ENCODE measurements at regions not wholly inside any gene's neighbourhood (a gene's known extent, or its start where the extent isn't known, plus 50 kb on each side); places are given as distances from the start of the nearest gene placed in this dataset.

DNA sequence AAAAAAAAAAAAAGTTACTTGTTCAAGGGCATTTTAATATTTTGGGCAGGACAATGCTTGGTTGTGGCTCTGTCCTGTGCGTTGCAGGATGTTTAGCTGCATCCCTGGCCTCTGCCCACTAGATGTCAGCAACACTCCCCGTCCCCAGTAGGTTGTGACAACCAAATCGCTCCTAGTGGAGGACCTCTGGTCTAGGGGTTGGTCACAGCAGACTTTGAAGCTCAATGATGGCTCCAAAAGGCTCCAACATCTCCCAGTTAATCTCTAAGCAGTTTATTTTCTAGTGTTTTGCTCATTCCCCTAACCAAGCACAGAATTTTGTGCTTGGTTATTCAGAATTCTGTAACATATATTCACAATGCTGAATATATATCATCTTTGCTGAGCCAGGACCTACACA lies 67.0 kb downstream of the CHRNA1 start:
- peak; percentile 61 for DNase-seq
- Histone ChIP-seq H3K27me3 (ENCODE audit: control insufficient read depth, insufficient read depth, low read length) (peaks cover 4% of the 10 kb centered on the region), H3K36me3 (ENCODE audit: control insufficient read depth, insufficient read depth, low read length) (no peaks in the 10 kb centered on the region), H3K4me3 (ENCODE audit: low read length) (no peak overlapping the region), H3K9me3 (replicated peaks; ENCODE audit: control insufficient read depth, low read depth, low read length) (no peaks in the 10 kb centered on the region), H3K4me1 (ENCODE audit: control insufficient read depth, insufficient read depth, low read length) (no peaks in the 10 kb centered on the region), H3K27ac (ENCODE audit: low read length) (no peak overlapping the region)
- WGBS (ENCODE audit: insufficient coverage): 0% methylated on average over 2 of the region's 3 CpGs

DNA sequence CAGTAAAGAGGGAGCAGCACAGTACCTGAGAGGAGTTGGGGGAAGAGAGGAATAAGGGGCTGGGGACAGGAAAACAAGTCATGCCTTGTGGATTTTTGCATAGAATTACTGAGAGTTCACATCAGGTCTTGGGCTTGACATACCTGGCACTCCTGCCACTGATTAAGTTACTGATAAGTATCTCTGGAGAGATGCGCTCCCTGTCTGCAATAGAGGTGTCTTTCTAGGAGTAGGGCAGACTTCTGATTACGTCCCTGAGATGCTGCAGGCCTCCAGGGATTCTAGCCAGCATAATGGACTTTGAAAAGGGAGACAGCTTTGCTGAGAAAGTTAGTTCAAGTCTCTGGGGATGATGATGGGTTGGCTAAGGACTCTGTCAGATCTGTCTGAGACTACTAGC lies 69.4 kb downstream of the CHRNA1 start:
- 53% methylated on average over 2 of the region's 2 CpGs for WGBS (ENCODE audit: insufficient coverage)
- peaks cover 4% of the 10 kb centered on the region for H3K27me3 ChIP-seq (ENCODE audit: control insufficient read depth, insufficient read depth, low read length)
- no peaks in the 10 kb centered on the region for H3K36me3 ChIP-seq (ENCODE audit: control insufficient read depth, insufficient read depth, low read length)
- no peak for DNase-seq
- H3K4me1 ChIP-seq (ENCODE audit: control insufficient read depth, insufficient read depth, low read length): no peaks in the 10 kb centered on the region
- H3K4me3 ChIP-seq (ENCODE audit: low read length): no peak overlapping the region
- no peak overlapping the region for H3K27ac ChIP-seq (ENCODE audit: low read length)
- H3K9me3 ChIP-seq (replicated peaks; ENCODE audit: control insufficient read depth, low read depth, low read length): no peaks in the 10 kb centered on the region

DNA sequence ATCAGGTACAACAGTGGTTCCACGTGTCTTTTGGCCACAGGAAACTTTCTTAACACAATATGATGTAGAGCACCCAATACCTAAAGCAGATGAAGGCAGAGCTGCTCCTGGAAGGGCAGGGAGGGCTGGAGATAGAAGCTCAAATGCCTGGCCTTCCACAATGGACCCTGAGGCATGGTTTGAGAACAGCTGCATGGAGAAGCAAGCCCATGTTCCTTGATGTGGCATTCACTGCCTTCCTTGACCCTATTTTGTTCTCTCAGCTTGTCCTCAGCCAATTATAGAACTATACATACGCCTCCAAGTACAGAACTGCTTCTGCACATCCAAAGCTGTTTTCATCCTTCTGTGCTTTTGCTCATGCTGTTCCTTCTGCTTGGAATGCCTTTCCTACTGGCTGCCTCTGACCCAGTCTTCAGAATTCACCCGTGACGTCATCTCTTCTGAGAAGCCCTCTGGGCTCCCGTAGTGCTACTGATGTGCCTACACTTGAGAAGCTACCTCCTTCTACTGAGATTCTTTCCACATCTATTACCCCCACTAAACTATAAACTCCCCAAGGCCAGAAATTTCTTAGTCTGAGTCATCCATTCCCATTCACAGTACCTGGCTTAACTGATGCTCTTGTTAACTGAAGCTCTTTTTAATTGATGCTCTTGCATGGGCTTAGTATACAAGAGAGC lies 69.9 kb downstream of the CHRNA1 start:
- Histone ChIP-seq H3K4me3 (ENCODE audit: low read length) (no peak overlapping the region), H3K36me3 (ENCODE audit: control insufficient read depth, insufficient read depth, low read length) (no peaks in the 10 kb centered on the region), H3K4me1 (ENCODE audit: control insufficient read depth, insufficient read depth, low read length) (no peaks in the 10 kb centered on the region), H3K9me3 (replicated peaks; ENCODE audit: control insufficient read depth, low read depth, low read length) (no peaks in the 10 kb centered on the region), H3K27ac (ENCODE audit: low read length) (no peak overlapping the region), H3K27me3 (ENCODE audit: control insufficient read depth, insufficient read depth, low read length) (peaks cover 4% of the 10 kb centered on the region)
- no peak for DNase-seq
- 83% methylated on average over 4 of the region's 5 CpGs for WGBS (ENCODE audit: insufficient coverage)

DNA sequence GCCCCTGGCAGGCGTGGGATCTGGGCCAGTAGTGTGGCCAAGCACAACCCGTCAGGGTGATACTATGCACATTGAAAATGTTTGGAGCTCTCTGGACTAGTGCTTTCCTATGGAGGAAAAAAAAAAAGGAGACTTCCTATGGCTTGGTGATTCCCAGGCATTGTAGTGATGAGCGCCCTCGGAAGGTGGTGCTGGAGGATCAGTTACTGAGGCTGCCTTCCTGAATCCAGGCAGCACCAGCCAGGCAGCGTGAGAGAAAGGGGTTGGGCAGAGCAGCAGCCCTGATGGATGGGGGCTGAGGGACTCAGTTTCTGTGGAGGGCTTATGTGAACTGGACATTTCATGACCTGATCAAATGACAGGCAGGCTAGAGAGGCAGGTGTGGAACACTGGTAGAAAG lies 70.9 kb downstream of the CHRNA1 start:
- no peaks in the 10 kb centered on the region for H3K4me1 ChIP-seq (ENCODE audit: control insufficient read depth, insufficient read depth, low read length)
- no peaks in the 10 kb centered on the region for H3K36me3 ChIP-seq (ENCODE audit: control insufficient read depth, insufficient read depth, low read length)
- 84% methylated on average over 5 of the region's 5 CpGs for WGBS (ENCODE audit: insufficient coverage)
- H3K9me3 ChIP-seq (replicated peaks; ENCODE audit: control insufficient read depth, low read depth, low read length): no peaks in the 10 kb centered on the region
- no peak overlapping the region for H3K4me3 ChIP-seq (ENCODE audit: low read length)
- DNase-seq: no peak
- no peak overlapping the region for H3K27ac ChIP-seq (ENCODE audit: low read length)
- H3K27me3 ChIP-seq (ENCODE audit: control insufficient read depth, insufficient read depth, low read length): peaks cover 4% of the 10 kb centered on the region

DNA sequence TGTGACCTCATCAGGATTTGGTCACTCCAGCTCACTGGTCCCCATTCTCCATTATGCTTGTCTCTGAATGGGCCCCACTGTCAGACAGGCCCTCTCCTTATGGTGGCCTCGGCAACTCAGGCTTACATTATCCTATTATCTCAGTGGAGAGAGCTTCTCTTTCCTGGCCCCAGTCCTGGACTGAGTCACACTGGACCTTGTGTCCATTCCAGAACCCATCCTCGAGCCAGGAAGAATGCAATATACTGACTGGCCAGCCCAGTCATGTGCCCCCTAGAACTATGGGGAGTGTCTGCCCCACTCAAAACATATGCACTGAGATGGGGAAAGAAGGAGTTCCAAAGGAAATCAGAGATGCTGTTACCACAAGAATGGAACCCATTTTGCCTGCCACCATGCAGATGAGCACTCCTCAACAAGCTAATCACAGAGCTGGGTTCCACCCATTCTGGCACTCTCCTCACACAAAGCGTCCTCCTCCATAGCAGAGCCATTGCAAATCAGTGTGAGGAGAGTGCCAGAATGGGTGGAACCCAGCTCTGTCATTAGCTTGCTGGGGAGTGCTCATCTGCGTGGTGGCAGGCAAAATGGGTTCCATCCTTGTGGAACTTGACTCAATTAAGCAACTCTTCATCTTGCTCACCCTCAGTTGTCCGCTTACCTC lies 71.9 kb downstream of the CHRNA1 start:
- no peaks in the 10 kb centered on the region for H3K4me1 ChIP-seq (ENCODE audit: control insufficient read depth, insufficient read depth, low read length)
- no CpG with 5 or more reads among the region's 5 CpGs for WGBS (ENCODE audit: insufficient coverage)
- DNase-seq: no peak
- H3K27me3 ChIP-seq (ENCODE audit: control insufficient read depth, insufficient read depth, low read length): peaks cover 4% of the 10 kb centered on the region
- no peaks in the 10 kb centered on the region for H3K36me3 ChIP-seq (ENCODE audit: control insufficient read depth, insufficient read depth, low read length)
- H3K9me3 ChIP-seq (replicated peaks; ENCODE audit: control insufficient read depth, low read depth, low read length): no peaks in the 10 kb centered on the region
- no peak overlapping the region for H3K27ac ChIP-seq (ENCODE audit: low read length)
- no peak overlapping the region for H3K4me3 ChIP-seq (ENCODE audit: low read length)

DNA sequence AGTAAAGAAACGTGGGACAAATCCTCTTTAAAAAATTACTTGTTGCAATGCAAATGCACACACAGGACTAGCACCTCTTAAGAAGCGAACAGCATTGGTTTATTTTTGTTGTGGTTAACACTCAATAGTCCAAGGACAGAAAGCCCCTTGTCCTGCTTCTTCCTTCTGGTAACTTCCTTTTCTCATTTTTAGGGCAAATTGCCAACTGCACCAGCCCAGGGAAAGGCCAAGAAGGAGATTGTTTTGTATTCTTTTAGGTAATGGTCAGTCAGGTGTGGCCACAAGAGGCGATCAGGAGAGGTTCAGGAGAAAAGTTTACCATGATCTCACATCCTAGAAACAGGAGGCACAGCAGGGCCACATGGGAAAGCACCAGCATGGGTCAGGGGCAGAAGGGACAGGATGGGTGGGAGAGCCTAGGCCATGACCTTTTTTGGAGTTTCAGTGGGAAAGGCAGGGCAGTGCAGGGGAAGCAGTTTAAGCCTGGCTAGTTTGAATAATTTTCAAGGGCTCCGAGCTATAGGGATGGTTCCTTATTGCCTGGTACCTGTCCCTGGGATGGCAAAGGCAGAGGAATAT lies 73.0 kb downstream of the CHRNA1 start:
- Histone ChIP-seq H3K27me3 (ENCODE audit: control insufficient read depth, insufficient read depth, low read length) (peaks cover 4% of the 10 kb centered on the region), H3K36me3 (ENCODE audit: control insufficient read depth, insufficient read depth, low read length) (no peaks in the 10 kb centered on the region), H3K4me3 (ENCODE audit: low read length) (no peak overlapping the region), H3K9me3 (replicated peaks; ENCODE audit: control insufficient read depth, low read depth, low read length) (no peaks in the 10 kb centered on the region), H3K27ac (ENCODE audit: low read length) (no peak overlapping the region), H3K4me1 (ENCODE audit: control insufficient read depth, insufficient read depth, low read length) (no peaks in the 10 kb centered on the region)
- DNase-seq: no peak
- 80% methylated on average over 2 of the region's 4 CpGs for WGBS (ENCODE audit: insufficient coverage)

DNA sequence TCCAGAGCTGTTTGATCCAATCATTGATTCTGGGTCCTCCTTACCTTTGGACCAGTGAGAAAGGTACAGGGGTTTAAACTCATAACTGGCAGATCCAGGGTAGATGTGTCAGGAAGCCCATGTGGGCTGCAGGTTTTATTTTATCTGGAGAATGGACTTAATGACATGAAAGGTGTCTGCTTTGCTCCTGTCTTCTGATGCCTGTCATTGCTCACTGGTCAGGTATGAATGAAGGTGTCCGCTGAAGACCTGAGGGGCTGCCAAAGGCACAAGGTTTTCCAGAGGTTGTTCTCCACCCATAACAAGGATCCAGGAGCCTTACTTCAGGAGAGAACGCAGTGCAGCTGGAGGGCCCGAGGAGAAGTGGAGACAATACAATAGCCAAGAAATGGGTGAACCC lies 74.2 kb downstream of the CHRNA1 start:
- WGBS (ENCODE audit: insufficient coverage): 90% methylated on average over 3 of the region's 3 CpGs
- DNase-seq: no peak
- H3K4me3 ChIP-seq (ENCODE audit: low read length): no peak overlapping the region
- H3K4me1 ChIP-seq (ENCODE audit: control insufficient read depth, insufficient read depth, low read length): no peaks in the 10 kb centered on the region
- no peaks in the 10 kb centered on the region for H3K36me3 ChIP-seq (ENCODE audit: control insufficient read depth, insufficient read depth, low read length)
- no peaks in the 10 kb centered on the region for H3K9me3 ChIP-seq (replicated peaks; ENCODE audit: control insufficient read depth, low read depth, low read length)
- no peak overlapping the region for H3K27ac ChIP-seq (ENCODE audit: low read length)
- H3K27me3 ChIP-seq (ENCODE audit: control insufficient read depth, insufficient read depth, low read length): peaks cover 4% of the 10 kb centered on the region

DNA sequence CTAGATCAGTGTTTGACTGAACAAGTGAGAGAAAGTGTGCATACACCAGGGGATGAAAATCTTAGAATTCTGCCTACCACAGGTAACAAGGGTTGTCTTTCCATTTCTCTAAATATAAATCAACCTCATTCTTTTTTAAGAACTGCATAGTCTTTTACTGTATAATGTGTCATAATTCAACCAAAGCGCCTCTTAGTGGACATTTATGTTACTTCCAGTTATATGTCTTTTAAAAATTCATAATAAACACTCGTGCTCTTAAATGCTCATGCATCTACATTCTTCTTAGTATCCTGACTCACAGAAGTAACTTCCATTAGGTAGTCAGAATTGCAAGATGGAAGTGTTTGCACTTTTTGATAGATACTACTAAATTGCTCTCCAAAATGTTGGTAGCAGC lies 76.2 kb downstream of the CHRNA1 start:
- H3K27ac ChIP-seq (ENCODE audit: low read length): no peak overlapping the region
- WGBS (ENCODE audit: insufficient coverage): no CpG with 5 or more reads among the region's 2 CpGs
- no peaks in the 10 kb centered on the region for H3K9me3 ChIP-seq (replicated peaks; ENCODE audit: control insufficient read depth, low read depth, low read length)
- H3K4me3 ChIP-seq (ENCODE audit: low read length): no peak overlapping the region
- H3K4me1 ChIP-seq (ENCODE audit: control insufficient read depth, insufficient read depth, low read length): peaks cover 5% of the 10 kb centered on the region
- H3K36me3 ChIP-seq (ENCODE audit: control insufficient read depth, insufficient read depth, low read length): no peaks in the 10 kb centered on the region
- DNase-seq: peak; percentile 52
- H3K27me3 ChIP-seq (ENCODE audit: control insufficient read depth, insufficient read depth, low read length): no peaks in the 10 kb centered on the region

DNA sequence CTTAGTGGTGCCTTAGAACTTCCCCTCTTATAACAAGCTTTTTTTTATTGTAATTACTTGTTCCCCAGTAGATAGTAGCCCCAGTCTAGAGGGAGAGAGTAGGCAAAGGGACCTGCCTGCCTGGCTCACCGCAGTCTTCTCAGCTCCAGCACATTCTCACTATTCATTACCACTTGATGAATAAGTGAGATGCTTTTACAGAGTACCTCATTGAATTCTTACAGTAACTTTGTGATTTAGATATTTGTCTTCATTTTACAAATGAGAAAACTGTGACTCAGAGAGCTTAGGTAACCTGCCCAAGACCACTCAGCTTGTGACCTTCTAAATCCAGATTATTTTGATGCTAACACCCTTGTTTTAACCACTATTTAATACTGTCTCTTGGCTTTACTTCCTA lies 77.8 kb downstream of the CHRNA1 start:
- no CpG with 5 or more reads among the region's 1 CpG for WGBS (ENCODE audit: insufficient coverage)
- no peak overlapping the region for H3K4me3 ChIP-seq (ENCODE audit: low read length)
- H3K36me3 ChIP-seq (ENCODE audit: control insufficient read depth, insufficient read depth, low read length): no peaks in the 10 kb centered on the region
- H3K4me1 ChIP-seq (ENCODE audit: control insufficient read depth, insufficient read depth, low read length): peaks cover 8% of the 10 kb centered on the region
- DNase-seq: no peak
- no peak overlapping the region for H3K27ac ChIP-seq (ENCODE audit: low read length)
- H3K9me3 ChIP-seq (replicated peaks; ENCODE audit: control insufficient read depth, low read depth, low read length): no peaks in the 10 kb centered on the region
- H3K27me3 ChIP-seq (ENCODE audit: control insufficient read depth, insufficient read depth, low read length): no peaks in the 10 kb centered on the region

DNA sequence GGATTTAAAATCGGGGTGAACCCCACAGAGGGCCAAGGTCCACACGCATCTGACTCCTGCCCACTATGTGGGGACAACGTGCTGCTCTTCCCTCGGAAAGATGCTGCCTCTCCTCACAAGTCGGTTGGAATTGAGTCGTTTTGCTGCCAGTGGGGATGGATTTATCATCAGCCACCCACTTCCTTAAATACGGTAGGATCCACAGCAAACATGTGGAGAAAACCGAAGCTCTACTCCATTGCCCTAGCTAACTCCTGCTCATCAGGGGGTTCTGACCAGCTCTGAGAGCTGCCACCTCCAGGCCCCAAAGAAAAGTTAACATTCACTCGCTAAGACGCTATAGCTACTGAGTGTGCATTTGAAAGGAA lies 80.9 kb downstream of the CHRNA1 start:
- Histone ChIP-seq H3K4me3 (ENCODE audit: low read length) (peak overlapping the region; percentile 90), H3K27me3 (ENCODE audit: control insufficient read depth, insufficient read depth, low read length) (no peaks in the 10 kb centered on the region), H3K4me1 (ENCODE audit: control insufficient read depth, insufficient read depth, low read length) (peaks cover 11% of the 10 kb centered on the region), H3K27ac (ENCODE audit: low read length) (peak overlapping the region; percentile 91), H3K9me3 (replicated peaks; ENCODE audit: control insufficient read depth, low read depth, low read length) (no peaks in the 10 kb centered on the region), H3K36me3 (ENCODE audit: control insufficient read depth, insufficient read depth, low read length) (peaks cover 7% of the 10 kb centered on the region)
- WGBS (ENCODE audit: insufficient coverage): 0% methylated on average over 5 of the region's 10 CpGs
- peak; percentile 84 for DNase-seq

Measured in muscle of leg (tissue), 3 donors.